HL-60 (cell line): ENCODE measurements at regions not wholly inside any gene's neighbourhood (a gene's known extent, or its start where the extent isn't known, plus 50 kb on each side); places are given as distances from the start of the nearest gene placed in this dataset.

Source experiments
- CTCF ChIP-seq: IDR thresholded peaks from one replicate; pipeline ENCODE4 v1.5.1; 2011; ENCODE audit warnings: low read length, control low read depth, inconsistent platforms; ENCODE audit not compliant: insufficient read depth
- POLR2AphosphoS5 ChIP-seq: IDR thresholded peaks from 2 replicates; pipeline ENCODE4 v1.6.1; 2012; ENCODE audit warnings: low read depth
- REST ChIP-seq: IDR thresholded peaks from 2 replicates; pipeline ENCODE4 v1.6.1; 2012; ENCODE audit warnings: low read depth; ENCODE audit not compliant: insufficient replicate concordance
- SPI1 ChIP-seq: IDR thresholded peaks from 2 replicates; pipeline ENCODE4 v1.6.1; 2012; ENCODE audit warnings: low read depth, mild to moderate bottlenecking, borderline replicate concordance

GRCh38 chr5:8683496-8683895, 814.5 kb downstream of the MTRR start:
- TF ChIP-seq CTCF = no peak
- no peak for TF ChIP-seq POLR2AphosphoS5
- no peak for TF ChIP-seq SPI1
- TF ChIP-seq REST = no peak
